ENCODE measurements at regions not wholly inside any gene's neighbourhood (a gene's known extent, or its start where the extent isn't known, plus 50 kb on each side); places are given as distances from the start of the nearest gene placed in this dataset.

- Histone ChIP-seq H3K36me3 (no peaks in the 10 kb centered on the region), H3K4me1 (no peaks in the 10 kb centered on the region), H3K27me3 (replicated peaks in 1 of 7) (no peaks in the 10 kb centered on the region), H3K27ac (no peak overlapping the region), H3K9me3 (peaks cover 0 to 6% (median 0%) of the 10 kb centered on the region in 8 donors), H3K4me3 (no peak overlapping the region)
- WGBS, 5 donors: 54 to 65% (median 61%) methylated on average over 5 of the region's 5 CpGs
- intact Hi-C loops (cut with DNase I; ENCODE audit: low total_unique reads): loop anchor here (5.0 kb wide), 1 partner anchor 1215 kb away; no protein-coding TSS in a partner anchor
- peak in 10 of 11 experiments; percentile 10 to 70 (median 57) for TF ChIP-seq CTCF (IDR thresholded peaks at IDR 0.05 in 8 of 11, conservative IDR thresholded peaks at IDR 0.05 in 3 of 11)
- no peak for TF ChIP-seq POLR2AphosphoS5 (IDR thresholded peaks at IDR 0.05)
- no peak for DNase-seq
Measured at GRCh38 chr1:58047265-58047858, 499.2 kb downstream of the OMA1 start.

GRCh38 chr1:58045094-58045705 lies 501.3 kb downstream of the OMA1 start:
- 83 to 94% (median 90%) methylated on average over 9 to 15 of the region's 15 CpGs for WGBS, 5 donors
- Histone ChIP-seq H3K27ac (no peak overlapping the region), H3K4me3 (no peak overlapping the region), H3K36me3 (no peaks in the 10 kb centered on the region), H3K4me1 (no peaks in the 10 kb centered on the region), H3K9me3 (no peaks in the 10 kb centered on the region), H3K27me3 (replicated peaks in 1 of 7) (no peaks in the 10 kb centered on the region)
- no peak for DNase-seq
- intact Hi-C loops (cut with DNase I; ENCODE audit: low total_unique reads): loop anchor here (5.0 kb wide), 1 partner anchor 1213 kb away; no protein-coding TSS in a partner anchor
- TF ChIP-seq CTCF (IDR thresholded peaks at IDR 0.05 in 8 of 11, conservative IDR thresholded peaks at IDR 0.05 in 3 of 11) (no peak), POLR2AphosphoS5 (IDR thresholded peaks at IDR 0.05) (no peak), POLR2A (IDR thresholded peaks at IDR 0.05) (no peak)

GRCh38 chr1:58041621-58042020 lies 504.9 kb downstream of the OMA1 start:
- Histone ChIP-seq H3K27me3 (replicated peaks in 1 of 7) (peaks cover 0 to 8% (median 0%) of the 10 kb centered on the region in 7 donors), H3K4me3 (no peak overlapping the region), H3K36me3 (no peaks in the 10 kb centered on the region), H3K4me1 (no peaks in the 10 kb centered on the region), H3K27ac (no peak overlapping the region), H3K9me3 (no peaks in the 10 kb centered on the region)
- DNase-seq: no peak
- no peak for TF ChIP-seq POLR2AphosphoS5 (IDR thresholded peaks at IDR 0.05)
- TF ChIP-seq CTCF (IDR thresholded peaks at IDR 0.05 in 8 of 11, conservative IDR thresholded peaks at IDR 0.05 in 3 of 11): no peak
- TF ChIP-seq POLR2A (IDR thresholded peaks at IDR 0.05): no peak
- WGBS, 5 donors: 80 to 89% (median 86%) methylated on average over 2 of the region's 2 CpGs
- intact Hi-C loops (cut with DNase I; ENCODE audit: low total_unique reads): no loop called here

- Histone ChIP-seq H3K36me3 (no peaks in the 10 kb centered on the region), H3K4me1 (no peaks in the 10 kb centered on the region), H3K27me3 (replicated peaks in 1 of 7) (peaks cover 0 to 8% (median 0%) of the 10 kb centered on the region in 7 donors), H3K9me3 (no peaks in the 10 kb centered on the region), H3K27ac (no peak overlapping the region), H3K4me3 (no peak overlapping the region)
- WGBS, 5 donors: 85 to 95% (median 92%) methylated on average over 3 of the region's 3 CpGs
- no peak for TF ChIP-seq POLR2A (IDR thresholded peaks at IDR 0.05)
- TF ChIP-seq CTCF (IDR thresholded peaks at IDR 0.05 in 8 of 11, conservative IDR thresholded peaks at IDR 0.05 in 3 of 11): no peak
- TF ChIP-seq POLR2AphosphoS5 (IDR thresholded peaks at IDR 0.05): no peak
- DNase-seq: no peak
- intact Hi-C loops (cut with DNase I; ENCODE audit: low total_unique reads): no loop called here
Measured at GRCh38 chr1:58038574-58038973, 508.0 kb downstream of the OMA1 start.

All from spleen (tissue), 11 donors.